ENCODE measurements at regions not wholly inside any gene's neighbourhood (a gene's known extent, or its start where the extent isn't known, plus 50 kb on each side); places are given as distances from the start of the nearest gene placed in this dataset.
A peak's percentile ranks its signal among the peaks of the same experiment; 100 is the strongest.
"Not testable (repeated sequence)": the region's sequence is repeated elsewhere in the genome, so short reads cannot be mapped to it uniquely, and the experiment has no call there.

DNA sequence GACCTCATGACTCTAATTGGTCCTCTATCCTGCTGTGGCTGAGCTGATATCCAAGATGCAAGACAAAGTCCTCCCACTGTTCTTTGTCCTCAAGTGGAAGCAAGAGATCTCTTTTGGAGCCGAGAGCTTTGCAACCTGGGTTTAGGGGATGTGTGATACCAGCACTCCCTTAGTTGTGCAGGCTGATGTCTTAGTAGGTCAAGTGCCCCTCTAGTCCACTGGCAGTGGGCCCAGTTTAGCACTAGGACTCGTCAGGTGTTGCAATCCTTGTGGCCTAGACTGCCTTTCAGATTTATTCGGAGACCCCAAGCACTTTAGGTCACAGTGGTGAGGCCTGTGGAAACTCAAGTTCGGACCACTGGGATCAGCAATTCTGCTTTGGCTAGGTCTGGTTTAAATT is 64.0 kb downstream of the GPRASP3 start:
- no peak for DNase-seq

- no peak for DNase-seq
Observed at GRCh38 chrX:102787283-102787682, 66.7 kb downstream of the GPRASP3 start.

DNA sequence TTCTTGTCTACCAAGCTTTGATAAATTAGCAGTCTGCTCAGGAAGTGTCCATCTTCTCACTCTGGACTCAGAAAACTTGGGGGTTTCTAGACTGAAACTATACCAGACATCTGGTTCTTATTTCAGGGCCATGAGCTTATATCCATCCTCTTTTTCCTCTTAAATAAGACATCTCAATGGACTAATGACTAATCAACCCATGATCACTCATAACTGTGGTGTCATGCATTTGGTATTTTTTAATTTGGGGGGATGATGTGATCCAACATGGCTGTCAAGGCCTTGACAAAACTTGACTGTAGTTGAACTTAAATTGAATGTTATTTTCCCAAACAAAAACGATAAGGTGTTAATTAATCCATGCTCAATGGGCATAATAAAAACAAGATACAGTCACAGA is 87.8 kb downstream of the GPRASP3 start:
- no peak for DNase-seq

DNA sequence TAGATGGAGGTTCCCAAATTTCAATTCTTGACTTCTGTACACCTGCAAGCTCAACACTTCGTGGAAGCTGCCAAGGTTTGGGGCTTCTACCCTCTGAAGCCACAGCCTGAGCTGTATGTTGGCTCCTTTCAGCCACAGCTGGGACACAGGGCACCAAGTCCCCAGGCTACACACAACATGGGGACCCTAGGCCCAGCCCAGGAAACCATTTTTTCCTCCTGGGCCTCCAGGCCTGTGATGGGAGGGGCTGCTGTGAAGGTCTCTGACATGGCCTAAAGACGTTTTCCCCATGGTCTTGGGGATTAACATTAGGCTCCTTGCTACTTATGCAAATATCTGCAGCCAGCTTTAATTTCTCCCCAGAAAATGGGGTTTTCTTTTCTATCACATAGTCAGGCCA is 97.7 kb downstream of the GPRASP3 start:
- not testable (repeated sequence) for DNase-seq

DNA sequence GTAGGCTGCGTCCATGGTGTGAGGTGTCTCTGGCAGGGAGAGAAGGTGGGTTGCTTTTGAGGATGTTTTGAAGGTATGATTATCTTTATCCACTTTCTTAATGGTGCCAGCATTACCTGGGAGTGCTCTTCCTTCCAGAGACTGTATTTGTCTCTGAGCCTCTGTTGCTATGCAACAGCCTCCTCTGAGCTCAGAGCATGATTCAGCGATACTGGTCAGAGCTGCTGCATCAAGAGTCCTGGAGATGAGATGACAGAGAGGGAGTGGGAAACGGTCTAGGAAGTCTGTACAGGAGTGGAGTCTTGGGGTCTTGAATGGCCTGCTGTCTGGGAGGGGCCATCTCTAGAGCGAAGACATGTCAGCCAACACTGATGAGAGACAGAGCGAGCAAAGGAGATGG is 104.4 kb upstream of the RAB40AL start:
- no peak for DNase-seq

DNA sequence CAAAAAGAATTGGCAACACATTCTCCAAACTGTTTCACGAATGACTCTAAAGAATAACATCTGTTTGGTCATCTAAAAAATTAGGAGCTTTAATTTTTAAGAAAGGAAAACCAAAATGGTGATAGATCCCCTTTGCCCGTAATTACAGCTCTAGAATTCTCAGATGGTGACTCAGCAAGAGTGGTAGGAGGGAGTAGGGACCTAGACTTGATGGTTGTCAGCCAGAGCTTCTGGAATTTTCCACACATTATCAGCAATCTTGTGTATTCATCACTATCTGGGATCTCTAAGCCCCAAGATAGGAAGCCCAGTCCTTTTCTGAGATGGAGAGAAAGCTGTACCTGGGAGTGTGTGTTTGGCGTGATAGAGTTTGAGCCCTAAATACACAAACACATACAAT is 103.9 kb upstream of the RAB40AL start:
- DNase-seq: no peak

GRCh38 chrX:102835504-102836146 is 101.4 kb upstream of the RAB40AL start:
- DNase-seq: peak; percentile 22 to 26

- no peak for DNase-seq
Observed at GRCh38 chrX:102837847-102838246, 99.2 kb upstream of the RAB40AL start.

GRCh38 chrX:102840871-102841705 is 96.0 kb upstream of the RAB40AL start:
- no peak for DNase-seq

- DNase-seq: no peak
Observed at GRCh38 chrX:102841706-102842003, 95.4 kb upstream of the RAB40AL start.

DNA sequence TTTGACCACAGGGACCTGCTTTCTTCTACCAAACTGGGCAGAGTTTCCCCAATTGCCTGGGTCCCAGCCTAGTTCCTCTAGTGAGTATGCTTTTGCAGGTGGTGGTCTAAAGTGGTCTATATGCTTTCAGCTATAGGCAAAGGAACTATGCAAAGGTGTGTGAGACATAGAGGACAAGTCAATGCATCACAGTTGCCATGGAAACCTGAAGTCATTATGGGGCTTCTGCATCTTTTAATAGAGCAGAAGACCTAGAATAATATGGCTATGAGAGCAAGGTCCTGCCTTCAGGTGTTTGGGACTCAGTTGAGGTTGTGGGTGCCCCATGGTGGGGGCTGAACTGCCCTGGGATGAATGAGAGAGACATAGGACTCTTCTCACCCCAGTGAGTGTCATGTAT is 92.1 kb upstream of the RAB40AL start:
- DNase-seq: no peak

DNA sequence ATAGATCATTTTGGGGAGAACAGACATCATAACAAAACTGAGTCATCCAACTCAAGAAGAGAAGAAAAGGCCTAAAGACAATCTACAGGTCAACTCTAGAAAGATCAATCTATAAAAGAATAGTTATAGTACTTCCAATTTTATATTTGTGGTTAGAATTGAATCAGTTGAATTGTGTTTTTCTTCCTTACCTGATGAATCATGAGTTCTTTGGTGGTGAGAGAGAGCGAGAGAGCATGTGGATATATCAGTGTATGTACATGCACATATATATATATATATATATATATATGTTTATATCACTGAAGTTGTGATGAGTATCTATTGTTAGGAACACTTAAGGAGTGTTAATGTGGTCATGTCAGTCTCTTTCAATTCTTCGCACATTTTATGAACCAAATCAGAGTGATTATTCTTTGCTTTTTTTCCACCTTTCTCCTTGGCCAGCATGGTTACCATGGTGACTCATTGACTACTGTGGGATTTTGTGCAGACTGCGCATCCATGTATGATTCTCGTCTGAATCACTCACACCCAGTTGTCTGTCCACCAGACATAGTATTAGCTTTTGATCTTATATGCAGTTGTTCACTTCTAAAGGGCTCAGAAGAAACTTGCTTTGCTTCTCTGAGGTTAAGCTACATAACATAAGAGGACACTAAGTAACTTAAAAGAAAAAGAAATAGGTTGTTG is 90.4 kb upstream of the RAB40AL start:
- no peak for DNase-seq

- no peak for DNase-seq
Observed at GRCh38 chrX:102847362-102847761, 89.7 kb upstream of the RAB40AL start.

DNA sequence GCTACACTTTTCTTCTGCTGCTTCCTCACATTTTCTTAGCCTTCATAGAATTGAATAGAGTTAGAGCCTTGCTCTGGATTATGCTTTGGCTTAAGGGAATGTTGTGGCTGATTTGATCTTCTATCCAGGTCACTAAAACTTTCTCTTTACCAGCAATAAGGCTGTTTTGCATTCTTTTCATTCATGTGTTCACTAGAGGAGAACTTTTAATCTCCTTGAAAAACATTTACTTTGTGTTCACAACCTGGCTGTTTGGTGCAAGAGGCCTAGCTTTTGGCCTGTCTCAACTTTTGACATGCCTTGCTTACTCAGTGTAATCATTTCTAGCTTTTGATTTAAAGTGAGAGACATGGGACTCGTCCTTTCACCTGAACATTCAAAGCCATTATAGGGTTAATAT is 87.7 kb upstream of the RAB40AL start:
- no peak for DNase-seq

DNA sequence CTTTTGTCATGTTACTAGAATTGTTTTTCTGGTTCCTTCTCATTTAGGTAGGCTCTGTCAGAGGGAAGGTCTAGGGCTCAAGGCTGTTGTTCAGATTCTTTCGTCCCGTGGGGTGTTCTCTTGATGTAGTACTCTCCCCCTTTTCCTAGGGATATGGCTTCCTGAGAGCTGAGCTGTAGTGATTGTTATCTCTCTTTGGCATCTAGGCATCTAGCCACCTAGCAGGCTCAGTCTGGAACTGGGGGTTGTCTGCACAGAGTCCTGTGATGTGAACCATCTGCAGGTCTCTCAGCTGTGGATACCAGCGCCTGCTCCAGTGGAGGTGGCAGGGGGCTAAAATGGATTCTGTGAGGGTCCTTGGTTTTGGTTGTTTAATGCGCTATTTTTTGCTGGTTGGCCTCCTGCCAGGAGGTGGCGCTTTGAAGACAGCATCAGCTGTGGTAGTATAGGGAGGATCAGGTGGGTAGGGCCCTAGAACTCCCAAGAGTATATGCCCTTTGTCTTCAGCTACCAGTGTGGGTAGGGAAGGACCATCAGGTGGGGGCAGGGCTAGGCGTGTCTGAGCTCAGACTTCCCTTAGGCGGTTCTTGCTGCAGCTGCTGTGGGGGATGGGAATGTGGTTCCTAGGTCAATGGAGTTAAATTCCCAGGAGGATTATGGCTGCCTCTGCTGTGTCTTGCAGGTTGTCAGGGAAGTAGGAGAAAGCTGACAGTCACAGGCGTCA is 78.1 kb upstream of the RAB40AL start:
- DNase-seq: peak in 1 of 2 experiments; percentile 21

DNA sequence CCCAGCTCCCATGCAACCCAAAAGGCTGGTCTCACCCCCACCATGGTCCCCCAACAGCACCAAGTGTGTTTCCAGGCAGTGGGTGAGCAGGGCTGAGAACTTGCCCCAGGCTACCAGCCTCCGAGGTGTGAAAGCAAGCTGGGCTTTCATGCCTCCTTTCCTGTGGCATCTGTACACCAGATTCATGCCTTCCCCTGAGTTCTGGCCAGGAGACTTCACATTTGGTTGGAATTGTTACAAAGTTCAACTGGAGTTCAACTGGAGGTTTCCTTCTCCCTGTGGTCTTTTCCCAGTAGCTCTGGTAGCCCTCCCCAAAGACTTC is 77.6 kb upstream of the RAB40AL start:
- DNase-seq: no peak

DNA sequence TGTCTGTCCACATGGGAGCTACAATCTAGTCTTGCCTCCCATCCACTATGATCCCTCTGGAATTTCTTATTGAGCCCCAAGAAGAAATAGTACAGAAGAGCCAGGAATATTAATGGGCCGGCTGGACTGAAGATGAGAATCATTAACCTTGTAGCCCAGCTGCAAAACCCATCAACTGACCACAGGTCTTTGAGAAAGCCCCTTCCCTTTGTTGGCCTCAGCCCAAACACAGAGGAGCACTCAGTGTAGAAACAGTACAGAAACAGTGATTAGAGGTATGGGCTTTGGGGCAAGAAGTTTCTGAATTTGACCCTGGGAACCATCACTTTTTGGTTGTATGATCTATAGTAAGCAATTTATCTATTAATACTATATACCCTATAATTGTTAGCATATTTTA is 76.8 kb upstream of the RAB40AL start:
- DNase-seq: no peak

DNA sequence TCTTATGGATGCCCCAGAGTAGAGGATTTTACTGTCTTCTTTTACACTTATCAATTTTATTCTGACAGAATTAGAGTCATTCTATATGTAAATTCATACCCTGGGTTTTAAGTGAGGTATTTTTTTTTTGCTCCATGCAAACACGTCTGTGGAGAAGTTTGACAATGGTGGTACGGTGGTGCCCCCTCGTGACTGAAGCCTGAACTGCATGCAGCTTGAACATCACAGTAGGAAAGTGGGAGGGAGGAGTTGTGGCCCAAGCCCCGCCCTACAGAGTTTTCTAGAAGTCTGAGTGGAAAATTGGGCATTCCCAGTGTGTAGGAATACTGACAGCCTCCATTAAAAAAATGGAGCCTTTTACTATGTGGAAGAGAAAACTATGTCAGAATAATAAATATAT is 73.3 kb upstream of the RAB40AL start:
- peak; percentile 92 to 95 for DNase-seq

DNA sequence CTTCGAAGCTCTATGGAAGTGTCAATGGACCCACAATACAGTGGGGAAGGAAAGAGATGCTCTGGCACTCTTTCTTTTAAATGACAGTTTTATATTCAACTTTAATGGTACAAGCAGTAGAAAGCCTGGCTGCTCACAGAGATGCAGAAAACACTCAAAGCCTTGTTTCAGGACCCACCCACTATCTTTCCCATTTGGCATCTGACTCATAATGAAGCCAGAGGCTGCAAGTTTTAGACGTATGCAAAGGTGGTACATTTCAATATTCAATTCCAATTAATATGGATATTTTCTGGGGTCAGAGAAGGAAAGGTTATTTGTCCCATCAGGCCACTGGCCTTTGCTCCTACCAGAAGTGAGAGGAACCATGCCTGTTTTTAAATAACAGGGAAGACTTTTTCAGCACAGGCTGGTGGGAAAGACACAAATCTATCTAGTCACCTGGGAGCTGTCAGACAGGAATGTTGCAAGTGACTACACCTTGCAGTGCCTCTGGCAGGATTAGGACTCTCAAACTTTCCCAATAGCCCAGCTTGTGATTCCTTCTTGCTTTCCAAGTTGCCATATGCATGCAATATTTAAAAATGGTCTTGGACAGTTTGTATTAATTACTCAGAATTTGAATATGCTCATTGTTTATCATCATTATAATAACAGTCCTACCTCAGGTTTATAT is 70.0 kb upstream of the RAB40AL start:
- no peak for DNase-seq

DNA sequence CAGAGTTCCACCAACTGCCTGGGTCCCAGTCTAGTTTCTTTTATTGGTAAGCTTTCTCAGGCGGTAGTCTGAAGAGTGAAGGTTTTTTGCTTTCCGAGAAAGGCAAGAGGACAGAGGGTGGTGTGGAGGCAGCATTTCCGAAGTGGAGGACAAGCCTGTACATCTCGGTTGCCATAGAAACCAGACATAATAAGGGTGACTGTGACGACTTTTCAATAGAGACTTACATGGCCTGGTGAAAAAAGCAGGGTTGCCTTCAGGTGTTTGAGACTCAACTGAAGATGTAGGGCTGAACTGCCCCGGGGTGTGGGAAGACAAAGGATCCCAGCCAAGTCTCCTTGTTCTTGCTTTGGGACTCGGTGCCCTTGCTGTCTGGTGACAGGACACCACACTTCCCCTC is 53.6 kb upstream of the RAB40AL start:
- no peak for DNase-seq

Data from activated T-cell treated with anti-CD3 and anti-CD28 coated beads, Interleukin-2, amount 50 U/mL, for 48 hours (primary cell).